ENCODE measurements at regions not wholly inside any gene's neighbourhood (a gene's known extent, or its start where the extent isn't known, plus 50 kb on each side); places are given as distances from the start of the nearest gene placed in this dataset.

- TF ChIP-seq EZH2 (IDR thresholded peaks at IDR 0.05) (no peak), CBX3 (IDR thresholded peaks at IDR 0.05; ENCODE audit: low read depth) (no peak)
Observed at GRCh38 chr3:64340641-64341101, 115.4 kb upstream of the PRICKLE2 start (continued).

- no peaks in the 10 kb centered on the region for H3K79me2 ChIP-seq (ENCODE audit: insufficient read depth, low read length)
- H3K27ac ChIP-seq (ENCODE audit: low read depth, low read length) = no peak overlapping the region
- TF ChIP-seq POLR2A (IDR thresholded peaks at IDR 0.05; ENCODE audit: borderline replicate concordance, extremely low read depth, insufficient read depth, insufficient read length) = no peak
- no peak for TF ChIP-seq ATF3 (IDR thresholded peaks at IDR 0.05)
- no peak for TF ChIP-seq SIN3A (IDR thresholded peaks at IDR 0.05; ENCODE audit: low read depth)
- TF ChIP-seq CBX3 (IDR thresholded peaks at IDR 0.05; ENCODE audit: low read depth) = no peak
- no peak for TF ChIP-seq ZBTB33 (IDR thresholded peaks at IDR 0.05; ENCODE audit: extremely low read depth, insufficient replicate concordance, low read length)
- no peak for TF ChIP-seq SP1 (IDR thresholded peaks at IDR 0.05; ENCODE audit: low read depth)
- no peak for TF ChIP-seq EZH2 (IDR thresholded peaks at IDR 0.05)
- no peak for TF ChIP-seq ELF1 (IDR thresholded peaks at IDR 0.05; ENCODE audit: borderline replicate concordance, low read depth)
- no peak for TF ChIP-seq MAX (IDR thresholded peaks at IDR 0.05)
- TF ChIP-seq SRF (IDR thresholded peaks at IDR 0.05; ENCODE audit: low read depth) = no peak
- H3K36me3 ChIP-seq (ENCODE audit: control insufficient read depth in 1 of 2, insufficient read depth in 2 of 2, low read length in 2 of 2) = no peaks in the 10 kb centered on the region
- ChIA-PET RAD21 (ENCODE audit: low non-redundant PET in 1 of 2, low total read pairs in 2 of 2, uncharacterized antibody in 2 of 2, unreplicated experiment in 2 of 2) (no interaction called here), CTCF (no interaction called here), POLR2A (no interaction called here)
- no peak overlapping the region for H3K9ac ChIP-seq (ENCODE audit: low read length)
- no peaks in the 10 kb centered on the region for H4K20me1 ChIP-seq (ENCODE audit: insufficient read depth)
- no peaks in the 10 kb centered on the region for H3K4me1 ChIP-seq (ENCODE audit: control insufficient read depth in 1 of 2, insufficient read depth in 2 of 2, low read length in 2 of 2)
- no peak for DNase-seq (ENCODE audit: low read depth, low spot score)
- no peak overlapping the region for H2AFZ ChIP-seq (ENCODE audit: low read depth, low read length, poor library complexity, severe bottlenecking)
- intact Hi-C loops (cut with micrococcal nuclease) = no loop called here
- no peak for ATAC-seq
- no peak overlapping the region for H3K4me3 ChIP-seq (replicated peaks in 1 of 2; ENCODE audit: low read depth in 1 of 2, low read length in 2 of 2)
- peaks cover 4% of the 10 kb centered on the region; the same call in 1 of the 2 replicates for H3K27me3 ChIP-seq (ENCODE audit: insufficient read depth, low read length)
- no peaks in the 10 kb centered on the region for H3K9me2 ChIP-seq (ENCODE audit: insufficient read depth)
- no TSS peak for BruUV-seq (replicated peaks)
- H3K4me2 ChIP-seq (ENCODE audit: low read length) = no peak overlapping the region
- H3K9me3 ChIP-seq (ENCODE audit: control insufficient read depth in 1 of 2, insufficient read depth in 1 of 2, low read depth in 1 of 2, low read length in 2 of 2) = no peaks in the 10 kb centered on the region
Observed at GRCh38 chr3:64336488-64336887, 111.2 kb upstream of the PRICKLE2 start.
